GM13976 (cell line): ENCODE measurements at regions not wholly inside any gene's neighbourhood (a gene's known extent, or its start where the extent isn't known, plus 50 kb on each side); places are given as distances from the start of the nearest gene placed in this dataset.

Experiments
- DNase-seq: peaks from one replicate; pipeline ENCODE4 v3.0.0; 2012; ENCODE audit warnings: low spot score
- in situ Hi-C: fragments of 300-500 bp; cut with MboI; formaldehyde crosslinking; loops from one replicate; pipeline ENCODE4 v1.12.0; 2022; ENCODE audit warnings: low sequenced_read_pairs, mixed read lengths, inconsistent platforms; ENCODE audit not compliant: unreplicated experiment
- TF ChIP-seq, protein P1 (sequence below): IDR thresholded peaks from 2 replicates; pipeline ENCODE4 v1.5.1; 2012; ENCODE audit warnings: borderline replicate concordance, mild to moderate bottlenecking; ENCODE audit not compliant: insufficient read depth; ENCODE audit errors: extremely low read depth, missing control alignments, control extremely low read depth

- TF ChIP-seq, protein P1, sequence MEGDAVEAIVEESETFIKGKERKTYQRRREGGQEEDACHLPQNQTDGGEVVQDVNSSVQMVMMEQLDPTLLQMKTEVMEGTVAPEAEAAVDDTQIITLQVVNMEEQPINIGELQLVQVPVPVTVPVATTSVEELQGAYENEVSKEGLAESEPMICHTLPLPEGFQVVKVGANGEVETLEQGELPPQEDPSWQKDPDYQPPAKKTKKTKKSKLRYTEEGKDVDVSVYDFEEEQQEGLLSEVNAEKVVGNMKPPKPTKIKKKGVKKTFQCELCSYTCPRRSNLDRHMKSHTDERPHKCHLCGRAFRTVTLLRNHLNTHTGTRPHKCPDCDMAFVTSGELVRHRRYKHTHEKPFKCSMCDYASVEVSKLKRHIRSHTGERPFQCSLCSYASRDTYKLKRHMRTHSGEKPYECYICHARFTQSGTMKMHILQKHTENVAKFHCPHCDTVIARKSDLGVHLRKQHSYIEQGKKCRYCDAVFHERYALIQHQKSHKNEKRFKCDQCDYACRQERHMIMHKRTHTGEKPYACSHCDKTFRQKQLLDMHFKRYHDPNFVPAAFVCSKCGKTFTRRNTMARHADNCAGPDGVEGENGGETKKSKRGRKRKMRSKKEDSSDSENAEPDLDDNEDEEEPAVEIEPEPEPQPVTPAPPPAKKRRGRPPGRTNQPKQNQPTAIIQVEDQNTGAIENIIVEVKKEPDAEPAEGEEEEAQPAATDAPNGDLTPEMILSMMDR, result no peak
- DNase-seq, result no peak
- in situ Hi-C loops, result no loop called here
These were observed 730.7 kb upstream of the SLIT2 start for GRCh38 chr4:19520939-19521520.

GRCh38 chr4:19514276-19515070, 737.2 kb upstream of the SLIT2 start:
- no peak for DNase-seq
- in situ Hi-C loops, result no loop called here
- TF ChIP-seq, protein P1, result no peak

DNA sequence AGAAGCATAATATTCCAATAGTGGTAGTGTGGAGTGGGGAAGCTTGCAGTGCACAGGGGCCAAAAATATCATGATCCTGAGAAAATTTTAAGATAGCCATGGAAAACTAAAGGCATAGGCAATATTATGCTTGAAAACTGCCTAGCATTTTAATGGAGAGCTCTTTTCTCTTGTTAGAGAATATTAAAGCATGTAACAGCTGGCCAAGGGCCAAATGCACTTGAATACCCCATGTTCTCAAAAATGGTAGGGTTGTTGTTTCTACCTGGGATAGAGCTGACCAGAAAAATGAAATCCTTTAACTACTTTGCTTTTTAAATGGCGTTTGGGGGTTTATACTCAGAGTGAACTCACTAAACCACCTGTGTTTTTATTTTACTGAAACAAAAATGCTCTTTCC, 739.6 kb upstream of the SLIT2 start:
- in situ Hi-C loops, result no loop called here
- TF ChIP-seq, protein P1, result no peak
- no peak for DNase-seq

GRCh38 chr4:19510993-19511392, 740.7 kb upstream of the SLIT2 start:
- TF ChIP-seq, protein P1, result no peak
- no peak for DNase-seq
- in situ Hi-C loops, result no loop called here

DNA sequence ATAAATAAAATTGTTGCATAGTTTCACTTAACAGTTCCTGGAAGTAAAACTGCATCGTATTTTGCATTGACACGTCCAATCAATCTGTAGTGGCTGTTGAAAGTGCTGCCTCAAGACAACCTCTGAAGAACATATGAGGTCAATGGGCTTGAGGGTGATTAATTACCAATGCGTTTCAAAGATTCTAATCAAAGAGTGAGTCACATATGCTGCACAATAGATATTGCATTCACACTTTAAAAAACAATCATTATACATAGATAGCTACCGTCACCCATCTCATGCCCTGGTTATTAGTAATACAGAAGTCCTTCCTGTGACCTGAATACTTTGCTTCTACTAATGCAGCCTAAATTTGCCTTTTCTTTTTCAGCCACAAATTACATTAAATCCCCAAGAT, 743.3 kb upstream of the SLIT2 start:
- TF ChIP-seq, protein P1, result no peak
- in situ Hi-C loops, result no loop called here
- DNase-seq, result no peak

DNA sequence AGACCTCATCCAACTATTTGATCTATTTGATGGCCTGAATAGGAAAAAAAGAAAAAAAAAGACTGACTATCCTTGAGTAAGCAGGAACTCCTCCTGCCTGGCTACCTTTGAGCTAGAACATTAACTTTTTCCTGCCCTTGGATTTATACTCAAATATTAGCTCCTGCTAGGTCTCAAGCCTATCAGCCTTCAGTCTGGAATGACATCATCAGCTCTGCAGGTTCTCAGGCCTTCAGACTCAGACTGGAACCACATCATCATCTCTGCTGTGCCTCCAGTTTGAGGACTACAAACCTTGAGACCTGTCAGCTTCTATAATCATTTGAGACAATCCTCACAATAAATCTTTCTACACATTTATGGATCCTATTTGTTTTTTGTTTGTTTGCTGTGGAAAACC, 754.0 kb upstream of the SLIT2 start:
- DNase-seq, result no peak
- in situ Hi-C loops, result no loop called here
- TF ChIP-seq, protein P1, result no peak

DNA sequence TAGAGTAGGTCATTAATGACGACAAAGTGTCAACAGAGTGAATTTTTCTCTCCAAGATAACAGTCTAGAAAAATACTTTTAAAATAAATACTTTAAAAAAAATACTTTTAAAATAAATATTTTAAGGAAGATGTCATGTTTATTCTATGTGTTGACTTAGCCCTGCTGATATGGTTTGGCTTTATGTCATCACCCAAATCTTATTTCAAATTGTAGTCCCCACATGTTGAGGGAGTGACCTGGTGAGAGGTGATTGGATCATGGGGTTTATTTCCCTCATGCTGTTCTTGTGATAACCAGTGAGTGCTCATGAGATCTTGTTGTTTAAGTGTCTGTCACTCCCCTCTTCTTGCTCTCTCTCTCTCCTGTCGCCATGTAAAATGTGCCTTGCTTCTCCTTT, 754.9 kb upstream of the SLIT2 start:
- TF ChIP-seq, protein P1, result no peak
- no peak for DNase-seq
- in situ Hi-C loops, result no loop called here
